NCI-H446 (cell line): ENCODE measurements at regions not wholly inside any gene's neighbourhood (a gene's known extent, or its start where the extent isn't known, plus 50 kb on each side); places are given as distances from the start of the nearest gene placed in this dataset.
"Not testable (repeated sequence)": the region's sequence is repeated elsewhere in the genome, so short reads cannot be mapped to it uniquely, and the experiment has no call there.

Experiments
- DNase-seq, 2 experiments: peaks; one replicate each; lab custom pipeline; 2025; lab: John Stamatoyannopoulos, UW

- no peak for DNase-seq
Measured at GRCh38 chr2:211144078-211144477, 587.7 kb downstream of the CPS1 start.

DNA sequence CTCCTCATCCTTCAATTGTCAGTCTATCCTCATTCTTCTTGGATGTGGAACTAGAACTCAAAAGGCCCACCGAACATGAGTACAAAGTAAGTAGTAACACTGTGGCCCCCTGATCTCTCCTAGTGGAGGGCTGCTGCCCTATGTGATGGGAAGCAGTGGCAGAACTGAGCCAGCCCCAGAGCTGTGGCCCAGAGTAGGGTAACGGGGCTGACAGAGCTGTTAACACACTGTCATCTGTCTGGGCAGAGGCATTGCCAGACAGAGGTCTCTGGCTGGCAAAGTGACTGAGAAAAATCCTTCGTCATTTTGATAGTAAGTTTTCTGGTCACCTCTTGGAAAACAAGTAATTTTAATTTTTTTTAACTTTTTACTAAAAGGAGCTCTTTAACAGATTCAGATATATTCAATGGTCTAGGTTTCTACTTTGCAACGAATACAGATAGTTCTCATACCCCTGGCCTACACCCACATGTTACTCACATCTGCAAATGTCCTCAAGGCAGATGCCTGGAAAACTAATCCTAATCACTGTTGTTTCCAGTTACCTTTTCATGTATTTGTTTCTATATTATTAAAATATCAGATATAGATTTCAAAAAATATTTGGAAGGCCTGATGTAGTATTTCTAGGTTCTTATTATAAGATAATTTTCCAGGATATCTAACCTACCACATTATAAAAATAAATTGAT, 588.7 kb downstream of the CPS1 start:
- no peak for DNase-seq

DNA sequence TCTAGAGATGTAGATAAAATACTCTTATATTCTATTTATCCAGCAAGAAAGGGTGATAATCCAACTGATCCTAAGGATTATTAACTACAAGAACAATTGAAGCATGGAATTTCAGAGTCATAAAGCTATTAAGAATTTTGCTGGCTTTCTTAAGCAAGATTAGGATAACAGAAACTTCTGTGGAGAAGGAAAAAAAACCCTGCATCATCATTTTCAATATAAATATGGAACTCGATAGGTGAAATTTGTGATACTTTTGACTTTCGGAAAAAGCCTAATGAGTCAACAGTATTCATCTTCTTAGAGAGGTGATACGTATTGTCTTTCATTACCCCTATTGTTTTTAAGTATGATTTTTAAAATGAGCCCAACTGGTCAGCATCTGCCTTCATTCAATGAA, 593.3 kb downstream of the CPS1 start:
- DNase-seq: no peak

GRCh38 chr2:211157211-211157610, 600.8 kb downstream of the CPS1 start:
- DNase-seq: no peak

- DNase-seq: peak; percentile 46 to 87
Measured at GRCh38 chr2:211157856-211158463, 601.6 kb downstream of the CPS1 start.

DNA sequence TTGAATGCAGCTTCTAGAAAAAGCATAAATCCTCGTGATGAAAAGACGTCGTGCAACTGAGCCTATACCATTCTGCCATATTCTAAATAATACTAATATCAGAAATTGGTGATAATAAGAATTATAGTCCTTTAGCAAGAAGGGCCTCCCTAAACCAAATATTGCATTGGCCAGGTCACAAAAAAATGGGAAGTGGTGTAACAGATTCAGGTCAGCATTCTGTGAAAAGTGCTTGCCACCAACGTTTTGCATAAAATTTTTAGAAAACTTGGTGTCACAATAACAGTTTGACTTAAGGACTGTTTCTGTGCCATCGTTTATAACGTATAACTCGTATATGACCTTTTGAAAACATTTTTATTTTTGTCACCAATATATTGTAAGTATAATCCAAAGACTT, 603.6 kb downstream of the CPS1 start:
- DNase-seq: no peak

GRCh38 chr2:211161236-211161635, 604.8 kb downstream of the CPS1 start:
- no peak for DNase-seq

- no peak for DNase-seq
Measured at GRCh38 chr2:211162911-211163310, 606.5 kb downstream of the CPS1 start.

DNA sequence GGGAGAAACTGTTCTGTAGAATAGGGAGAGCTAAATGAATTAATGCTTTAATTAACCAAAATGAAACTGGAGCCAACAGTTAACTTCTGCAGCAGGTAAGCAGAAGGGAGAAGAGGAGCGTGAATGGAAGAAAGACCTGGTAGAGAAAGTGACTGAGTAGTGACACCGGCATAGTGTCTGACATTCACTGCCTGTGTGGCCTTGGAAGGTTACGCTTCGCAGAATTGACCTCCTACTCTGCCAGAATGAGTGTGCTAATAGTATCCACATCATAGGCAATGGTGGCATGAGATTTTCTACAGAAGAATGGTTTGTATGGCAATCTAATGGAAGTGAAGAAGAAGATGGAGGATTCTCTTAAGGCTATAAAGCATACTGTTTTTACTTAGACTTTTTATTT, 614.4 kb downstream of the CPS1 start:
- DNase-seq: no peak

- no peak for DNase-seq
Measured at GRCh38 chr2:211174021-211174420, 617.6 kb downstream of the CPS1 start.

- DNase-seq: no peak
Measured at GRCh38 chr2:211174631-211175030, 618.2 kb downstream of the CPS1 start.

DNA sequence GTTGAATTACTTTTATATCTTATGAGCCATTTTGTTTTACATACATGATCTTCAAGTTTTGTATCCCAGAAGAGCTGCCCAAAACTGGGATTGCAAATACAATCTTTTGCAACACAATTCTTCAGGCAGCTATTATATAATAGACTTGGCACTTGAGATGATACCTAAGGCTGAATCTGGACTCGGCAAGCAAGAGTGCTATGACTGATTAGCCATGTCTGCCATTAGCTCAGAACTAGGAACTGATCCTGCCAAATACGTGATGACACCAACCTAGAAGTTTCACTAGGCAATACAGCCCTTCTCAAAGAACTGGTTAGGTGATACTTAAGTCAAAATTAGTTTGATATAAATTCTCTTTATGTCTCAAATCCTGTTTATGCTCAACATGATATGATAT, 619.6 kb downstream of the CPS1 start:
- peak in 1 of 2 experiments; percentile 19 for DNase-seq

DNA sequence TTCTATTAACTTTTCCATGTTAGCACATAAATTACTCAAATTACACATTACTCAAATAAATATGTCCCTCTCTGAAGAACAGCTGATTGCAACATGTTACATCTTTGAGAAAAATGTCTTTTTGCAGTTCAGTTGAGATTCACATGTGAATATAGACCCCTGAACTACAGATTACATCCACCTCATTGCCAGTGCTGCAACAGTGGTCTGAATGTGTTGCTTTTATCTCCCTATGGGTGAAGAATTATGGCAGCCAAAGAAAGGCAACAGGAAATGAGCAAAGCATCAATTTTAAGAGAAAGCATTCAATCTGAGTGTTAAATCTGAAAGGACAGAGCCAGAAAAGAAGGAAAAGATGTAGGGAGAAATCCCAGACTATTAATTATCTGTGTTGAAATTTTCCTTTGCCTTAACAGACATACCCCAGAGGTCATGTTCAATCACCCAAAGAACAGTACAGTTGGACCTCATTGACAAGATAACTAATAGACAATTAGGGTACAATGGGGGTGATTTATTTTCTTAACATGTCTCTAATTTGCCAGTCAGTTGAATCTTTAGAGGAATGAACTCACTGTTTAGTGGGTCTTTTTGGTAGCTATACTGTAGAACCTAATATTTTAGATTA, 620.2 kb downstream of the CPS1 start:
- no peak for DNase-seq

GRCh38 chr2:211181626-211182025, 625.2 kb downstream of the CPS1 start:
- no peak for DNase-seq

DNA sequence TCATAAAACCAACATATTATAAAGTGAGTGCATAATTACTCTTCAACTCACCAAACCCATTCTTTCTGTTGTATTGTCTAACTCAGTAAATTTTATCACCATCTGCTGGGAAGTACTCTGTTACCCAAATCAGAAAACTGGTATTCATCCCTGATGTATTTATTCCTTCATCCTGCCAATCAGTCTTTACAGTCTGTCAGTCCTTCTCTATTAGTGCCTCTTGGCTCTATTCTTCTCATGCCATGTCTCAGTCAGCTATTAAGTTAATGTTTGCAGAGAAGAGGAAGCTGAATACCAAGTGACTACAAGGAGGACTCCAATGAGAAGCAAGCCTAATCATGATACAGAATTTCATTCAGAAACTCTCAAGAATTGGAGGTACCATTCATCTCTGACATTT, 631.2 kb downstream of the CPS1 start:
- no peak for DNase-seq

DNA sequence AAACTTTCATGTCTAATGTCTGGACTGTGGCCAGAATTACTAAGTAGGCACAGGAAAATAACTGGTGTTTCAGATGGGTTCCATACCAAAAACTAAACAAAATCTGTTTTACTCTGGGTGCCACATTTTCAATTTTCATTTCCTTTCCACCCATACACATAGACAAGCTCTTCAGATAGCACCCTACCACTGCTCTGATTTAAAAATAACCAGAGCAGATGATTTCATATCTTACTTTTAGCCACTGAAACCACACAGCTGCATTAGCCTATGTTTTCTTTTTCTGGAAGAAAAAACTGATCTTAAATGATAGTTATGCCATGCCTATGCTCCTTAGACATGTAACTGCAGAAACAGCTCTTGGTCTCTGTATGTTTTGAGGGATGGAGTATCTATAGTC, 647.6 kb downstream of the CPS1 start:
- no peak for DNase-seq

- no peak for DNase-seq
Measured at GRCh38 chr2:211204456-211204855, 648.1 kb downstream of the CPS1 start.

GRCh38 chr2:211204902-211205301, 648.5 kb downstream of the CPS1 start:
- no peak for DNase-seq

DNA sequence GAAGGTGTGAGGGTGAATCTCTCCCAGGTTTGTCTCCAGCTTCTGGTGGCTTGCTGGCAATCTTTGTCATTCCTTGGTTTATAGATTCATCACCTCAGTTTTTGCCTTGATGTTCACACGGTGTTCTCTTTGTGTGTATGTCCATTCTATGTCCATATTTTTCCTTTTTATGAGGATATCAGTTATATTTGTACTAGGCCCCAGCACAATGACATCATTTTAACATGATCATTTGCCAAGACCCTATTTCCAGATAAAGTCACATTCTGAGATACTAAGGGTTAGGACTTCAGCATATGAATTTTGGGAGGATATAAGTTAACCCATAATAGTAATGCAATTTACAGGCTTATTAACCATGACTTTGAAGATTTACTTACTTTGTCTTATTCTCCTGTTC, 649.0 kb downstream of the CPS1 start:
- DNase-seq: no peak

GRCh38 chr2:211205836-211206235, 649.4 kb downstream of the CPS1 start:
- no peak for DNase-seq

DNA sequence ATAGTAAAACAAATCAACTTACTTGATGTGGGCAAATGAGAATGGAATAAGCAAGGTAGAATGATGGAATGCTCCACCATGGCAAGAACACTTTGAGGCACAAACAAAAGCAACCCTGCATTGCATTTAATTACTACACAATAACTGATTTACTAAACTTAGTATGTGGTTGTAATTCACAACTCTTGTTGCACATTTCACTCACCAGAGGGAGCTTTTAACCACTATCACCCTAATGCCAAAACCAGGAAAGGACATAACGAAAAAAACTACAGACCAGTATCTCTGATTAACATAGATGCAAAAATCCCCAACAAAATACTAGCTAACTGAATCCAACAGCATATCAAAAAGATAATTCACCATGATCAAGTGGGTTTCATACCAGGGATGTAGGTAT, 659.8 kb downstream of the CPS1 start:
- peak; percentile 9 to 33 for DNase-seq

DNA sequence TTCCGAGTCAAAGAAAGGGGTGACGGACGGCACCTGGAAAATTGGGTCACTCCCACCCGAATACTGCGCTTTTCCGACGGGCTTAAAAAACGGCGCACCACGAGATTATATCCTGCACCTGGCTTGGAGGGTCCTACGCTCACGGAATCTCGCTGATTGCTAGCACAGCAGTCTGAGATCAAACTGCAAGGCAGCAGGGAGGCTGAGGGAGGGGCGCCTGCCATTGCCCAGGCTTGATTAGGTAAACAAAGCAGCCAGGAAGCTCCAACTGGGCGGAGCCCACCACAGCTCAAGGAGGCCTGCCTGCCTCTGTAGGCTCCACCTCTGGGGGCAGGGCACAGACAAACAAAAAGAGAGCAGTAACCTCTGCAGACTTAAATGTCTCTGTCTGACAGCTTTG, 663.1 kb downstream of the CPS1 start:
- DNase-seq: not testable (repeated sequence)

GRCh38 chr2:211225784-211226183, 669.4 kb downstream of the CPS1 start:
- DNase-seq: no peak

- no peak for DNase-seq
Measured at GRCh38 chr2:211228559-211228958, 672.2 kb downstream of the CPS1 start.
